Esophagus muscularis mucosa (tissue), 4 donors: ENCODE measurements at regions not wholly inside any gene's neighbourhood (a gene's known extent, or its start where the extent isn't known, plus 50 kb on each side); places are given as distances from the start of the nearest gene placed in this dataset.

Experiments
- CTCF ChIP-seq, 3 experiments: fragments of 200-600 bp in 2 of 3; fragments of 450-650 bp in 1 of 3; sonication (generic) in 2 of 3; IDR thresholded peaks; one replicate each; pipeline ENCODE4 v1.5.1; 2017 to 2019; ENCODE audit warnings: antibody characterized with exemption in 3 of 3, mild to moderate bottlenecking in 2 of 3, moderate library complexity in 1 of 3
- EP300 ChIP-seq: sonication (generic); formaldehyde crosslinking; IDR thresholded peaks from one replicate; pipeline ENCODE4 v1.6.1; 2017; ENCODE audit warnings: antibody characterized with exemption
- POLR2AphosphoS5 ChIP-seq, 2 donors: sonication (generic); formaldehyde crosslinking; IDR thresholded peaks; one replicate each; pipeline ENCODE4 v1.6.1; 2017; ENCODE audit warnings: antibody characterized with exemption in 2 of 2

- TF ChIP-seq CTCF (IDR thresholded peaks at IDR 0.05), result no peak
- no peak for TF ChIP-seq EP300
- TF ChIP-seq POLR2AphosphoS5 (IDR thresholded peaks at IDR 0.05), result no peak
Measured at GRCh38 chr2:16950436-16950835, 284.8 kb upstream of the CYRIA start.
